Mammary epithelial cell (primary cell): ENCODE measurements at regions not wholly inside any gene's neighbourhood (a gene's known extent, or its start where the extent isn't known, plus 50 kb on each side); places are given as distances from the start of the nearest gene placed in this dataset.

Experiments used
- CTCF ChIP-seq, 2 donors: IDR thresholded peaks in 1 of 2; conservative IDR thresholded peaks in 1 of 2; 2 replicates each; pipeline ENCODE4 v1.5.1; 2011 to 2012; ENCODE audit warnings: inconsistent platforms in 2 of 2, low read length in 2 of 2, mild to moderate bottlenecking in 2 of 2, control low read depth in 1 of 2, low read depth in 1 of 2; ENCODE audit not compliant: insufficient read depth in 1 of 2; ENCODE audit errors: extremely low read depth in 1 of 2
- EZH2 ChIP-seq: IDR thresholded peaks from 2 replicates; pipeline ENCODE4 v1.6.1; 2012; ENCODE audit warnings: low read length, inconsistent platforms, borderline replicate concordance

GRCh38 chrX:69063486-69063885 is 101.8 kb downstream of the PJA1 start:
- no peak for TF ChIP-seq CTCF (conservative IDR thresholded peaks at IDR 0.05 in 1 of 2, IDR thresholded peaks at IDR 0.05 in 1 of 2; ENCODE audit: extremely low read depth in 1 of 2, insufficient read depth in 1 of 2, low read depth in 1 of 2, low read length in 2 of 2)
- no peak for TF ChIP-seq EZH2
